Trophoblast cell (in vitro differentiated cells and primary cell): ENCODE measurements at regions not wholly inside any gene's neighbourhood (a gene's known extent, or its start where the extent isn't known, plus 50 kb on each side); places are given as distances from the start of the nearest gene placed in this dataset.

Experiments used
- DNase-seq, 2 donors: peaks; one replicate each; pipeline ENCODE4 v3.0.0-alpha.2; 2016
- H2AFZ ChIP-seq: 2 replicates; pipeline ENCODE4 v1.6.1; 2013; ENCODE audit warnings: low read length, moderate library complexity, mild to moderate bottlenecking; ENCODE audit not compliant: insufficient read depth, poor library complexity
- H2AK5ac ChIP-seq: 2 replicates; pipeline ENCODE4 v1.6.1; 2013; ENCODE audit warnings: mild to moderate bottlenecking, low read length
- H2BK120ac ChIP-seq: 2 replicates; pipeline ENCODE4 v1.6.1; 2013; ENCODE audit warnings: low read length, mild to moderate bottlenecking, moderate library complexity; ENCODE audit not compliant: insufficient read depth, poor library complexity
- H2BK12ac ChIP-seq: 2 replicates; pipeline ENCODE4 v1.6.1; 2013; ENCODE audit warnings: mild to moderate bottlenecking, low read length, moderate library complexity
- H2BK5ac ChIP-seq: 2 replicates; pipeline ENCODE4 v1.6.1; 2013; ENCODE audit warnings: low read length, low read depth, moderate library complexity, mild to moderate bottlenecking; ENCODE audit not compliant: poor library complexity
- H3K14ac ChIP-seq: 2 replicates; pipeline ENCODE4 v1.6.1; 2013; ENCODE audit warnings: mild to moderate bottlenecking, low read length
- H3K18ac ChIP-seq: 2 replicates; pipeline ENCODE4 v1.6.1; 2013; ENCODE audit warnings: mild to moderate bottlenecking, low read length
- H3K23ac ChIP-seq: 2 replicates; pipeline ENCODE4 v1.6.1; 2013; ENCODE audit warnings: low read length
- H3K27ac ChIP-seq: 2 replicates; pipeline ENCODE4 v1.5.1; 2013; ENCODE audit warnings: low read depth, mild to moderate bottlenecking, inconsistent platforms, low read length, moderate library complexity
- H3K27me3 ChIP-seq: 2 replicates; pipeline ENCODE4 v1.6.1; 2013; ENCODE audit warnings: inconsistent platforms, mild to moderate bottlenecking, low read length, moderate library complexity; ENCODE audit not compliant: insufficient read depth
- H3K36me3 ChIP-seq, 2 experiments: 1 replicate in 1 of 2; 2 replicates in 1 of 2; pipeline ENCODE4 v1.6.1; 2013; ENCODE audit warnings: low read length in 2 of 2, mild to moderate bottlenecking in 2 of 2, moderate library complexity in 1 of 2; ENCODE audit not compliant: insufficient read depth in 2 of 2, control insufficient read depth in 1 of 2
- H3K4ac ChIP-seq: 2 replicates; pipeline ENCODE4 v1.6.1; 2013; ENCODE audit warnings: low read depth, mild to moderate bottlenecking, low read length, moderate library complexity
- H3K4me1 ChIP-seq, 2 experiments: 1 replicate in 1 of 2; 2 replicates in 1 of 2; pipeline ENCODE4 v1.6.1; 2013; ENCODE audit warnings: low read length in 2 of 2, mild to moderate bottlenecking in 2 of 2, moderate library complexity in 1 of 2; ENCODE audit not compliant: insufficient read depth in 2 of 2, control insufficient read depth in 1 of 2
- H3K4me2 ChIP-seq: 2 replicates; pipeline ENCODE4 v1.6.1; 2013; ENCODE audit warnings: inconsistent platforms, mild to moderate bottlenecking, low read length, moderate library complexity
- H3K4me3 ChIP-seq: 2 replicates; pipeline ENCODE4 v1.5.1; 2013; ENCODE audit warnings: mild to moderate bottlenecking, low read depth, low read length, inconsistent platforms
- H3K79me1 ChIP-seq: one replicate; pipeline ENCODE4 v1.6.1; 2013; ENCODE audit warnings: low read length
- H3K79me2 ChIP-seq: 2 replicates; pipeline ENCODE4 v1.6.1; 2013; ENCODE audit warnings: low read length, mild to moderate bottlenecking; ENCODE audit not compliant: control insufficient read depth, insufficient read depth, poor library complexity
- H3K9ac ChIP-seq: 2 replicates; pipeline ENCODE4 v1.6.1; 2013; ENCODE audit warnings: mild to moderate bottlenecking, low read length
- H3K9me3 ChIP-seq: 2 replicates; pipeline ENCODE4 v1.6.1; 2013; ENCODE audit warnings: low read depth, mild to moderate bottlenecking, control low read depth, inconsistent platforms, low read length; ENCODE audit not compliant: insufficient read depth
- H4K12ac ChIP-seq: 2 replicates; pipeline ENCODE4 v1.6.1; 2013; ENCODE audit warnings: low read depth, mild to moderate bottlenecking, low read length, moderate library complexity
- H4K8ac ChIP-seq: 2 replicates; pipeline ENCODE4 v1.6.1; 2013; ENCODE audit warnings: low read depth, mild to moderate bottlenecking, low read length, moderate library complexity
- H4K91ac ChIP-seq: one replicate; pipeline ENCODE4 v1.6.1; 2013; ENCODE audit warnings: low read depth, mild to moderate bottlenecking, low read length, moderate library complexity
- WGBS: extraction: QIAGEN DNeasy Blood & Tissue Kit; methylation state at CpG from one replicate; pipeline ENCODE4 v1.1.7; 2013; ENCODE audit warnings: missing lambda C conversion rate; ENCODE audit not compliant: insufficient read length, insufficient coverage; ENCODE audit errors: extremely low coverage; 5-methylcytosine and 5-hydroxymethylcytosine counted together

DNA sequence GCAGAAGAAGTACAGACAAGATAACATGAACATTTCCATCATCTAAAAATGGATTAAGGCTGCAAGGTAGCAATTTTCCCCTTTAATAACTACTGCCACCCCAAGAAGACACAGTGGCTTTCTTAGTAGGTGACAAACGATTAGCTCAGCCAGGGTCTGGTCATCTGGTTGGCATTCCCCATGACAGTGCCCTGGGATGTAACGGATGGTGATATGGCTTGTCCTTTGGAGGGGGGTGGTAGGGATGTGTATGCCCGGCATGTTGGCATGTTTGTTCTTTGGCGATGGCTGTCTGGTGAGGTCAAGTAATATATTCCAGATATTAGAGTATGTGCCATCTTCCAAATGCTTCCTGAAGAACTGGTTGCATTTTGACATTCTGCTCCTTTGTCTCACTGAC lies 135.6 kb upstream of the ZNF536 start:
- Histone ChIP-seq H3K9ac (no peak overlapping the region), H3K14ac (no peak overlapping the region), H3K18ac (no peak overlapping the region), H2AK5ac (no peak overlapping the region), H4K91ac (no peak overlapping the region), H2BK12ac (no peak overlapping the region), H3K27ac (no peak overlapping the region), H2AFZ (no peak overlapping the region), H3K27me3 (no peaks in the 10 kb centered on the region), H3K79me2 (no peaks in the 10 kb centered on the region), H4K8ac (no peak overlapping the region), H4K12ac (no peak overlapping the region), H3K4me2 (no peak overlapping the region), H2BK120ac (no peak overlapping the region), H2BK5ac (no peak overlapping the region), H3K4ac (no peak overlapping the region), H3K9me3 (peaks cover 2% of the 10 kb centered on the region), H3K4me1 (no peaks in the 10 kb centered on the region), H3K4me3 (no peak overlapping the region), H3K36me3 (no peaks in the 10 kb centered on the region), H3K79me1 (no peaks in the 10 kb centered on the region), H3K23ac (no peak overlapping the region)
- DNase-seq = no peak
- no CpG with 5 or more reads among the region's 4 CpGs for WGBS

DNA sequence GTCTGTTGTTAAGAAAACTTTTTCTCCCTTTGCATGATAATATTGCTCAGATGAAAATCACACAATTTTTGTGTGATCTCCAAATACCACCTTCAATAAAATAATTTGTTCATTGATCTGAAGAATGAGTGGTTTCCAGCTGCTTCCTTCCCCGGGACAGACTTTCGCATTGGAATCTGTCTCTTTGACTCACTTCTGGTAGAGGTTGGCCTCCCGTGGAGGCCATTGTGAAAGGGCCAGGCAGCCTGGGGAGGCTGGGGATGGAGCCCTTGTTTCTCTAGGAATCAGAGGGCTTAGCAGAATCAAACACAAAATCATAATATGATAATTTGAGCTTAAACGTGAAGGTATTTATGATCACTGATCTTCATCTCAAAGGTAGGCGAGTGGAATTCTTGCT lies 135.0 kb upstream of the ZNF536 start:
- H3K27ac ChIP-seq = no peak overlapping the region
- no peak for DNase-seq
- H3K4me3 ChIP-seq = no peak overlapping the region
- H4K91ac ChIP-seq = no peak overlapping the region
- no CpG with 5 or more reads among the region's 5 CpGs for WGBS
- no peak overlapping the region for H3K9ac ChIP-seq
- no peaks in the 10 kb centered on the region for H3K36me3 ChIP-seq
- H3K14ac ChIP-seq = no peak overlapping the region
- no peak overlapping the region for H2BK5ac ChIP-seq
- no peak overlapping the region for H2AK5ac ChIP-seq
- no peak overlapping the region for H4K12ac ChIP-seq
- H3K4me1 ChIP-seq = no peaks in the 10 kb centered on the region
- H3K18ac ChIP-seq = no peak overlapping the region
- H3K79me2 ChIP-seq = no peaks in the 10 kb centered on the region
- H2BK12ac ChIP-seq = no peak overlapping the region
- H2BK120ac ChIP-seq = no peak overlapping the region
- peaks cover 3% of the 10 kb centered on the region for H3K9me3 ChIP-seq
- H4K8ac ChIP-seq = no peak overlapping the region
- no peak overlapping the region for H3K4ac ChIP-seq
- H2AFZ ChIP-seq = no peak overlapping the region
- no peaks in the 10 kb centered on the region for H3K79me1 ChIP-seq
- no peak overlapping the region for H3K4me2 ChIP-seq
- no peak overlapping the region for H3K23ac ChIP-seq
- H3K27me3 ChIP-seq = no peaks in the 10 kb centered on the region

DNA sequence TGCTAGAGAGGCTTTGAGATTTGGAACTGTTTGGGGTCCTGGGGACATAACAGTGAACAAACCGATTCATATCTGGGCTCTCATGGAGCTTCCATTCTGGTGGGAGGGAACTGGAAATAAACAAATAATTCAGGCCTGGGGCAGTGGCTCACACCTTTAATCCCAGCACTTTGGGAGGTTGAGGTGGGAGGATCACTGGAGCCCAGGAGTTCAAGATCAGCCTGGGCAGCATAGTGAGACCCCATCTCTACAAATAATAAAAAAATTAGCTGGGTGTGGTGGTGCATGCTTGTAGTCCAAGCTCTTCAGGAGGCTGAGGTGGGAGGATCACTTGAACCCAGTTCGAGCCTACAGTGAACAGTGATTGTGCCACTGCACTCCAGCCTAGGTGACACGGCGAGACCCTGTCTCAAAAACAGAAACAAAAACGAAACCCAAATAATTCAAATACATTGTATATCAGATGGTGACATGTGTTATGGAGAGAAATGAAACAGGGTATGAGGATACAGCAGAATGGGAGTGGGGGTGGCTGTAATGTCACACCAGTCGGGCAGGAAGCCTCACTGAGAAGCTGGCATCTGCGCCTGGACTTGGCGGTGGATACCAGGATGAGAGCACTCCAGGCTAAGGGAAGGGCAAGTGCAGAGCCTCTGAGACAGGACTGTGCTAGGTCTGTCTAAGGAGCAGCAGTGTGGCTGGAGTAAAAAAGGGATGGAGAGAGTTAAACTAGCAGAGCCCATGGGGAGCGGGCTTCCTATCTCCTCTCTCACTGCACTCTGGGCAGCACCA lies 131.1 kb upstream of the ZNF536 start:
- Histone ChIP-seq H3K79me1 (no peaks in the 10 kb centered on the region), H4K12ac (no peak overlapping the region), H3K27ac (no peak overlapping the region), H2BK5ac (no peak overlapping the region), H3K4me2 (no peak overlapping the region), H3K4me1 (no peaks in the 10 kb centered on the region), H3K36me3 (no peaks in the 10 kb centered on the region), H3K14ac (no peak overlapping the region), H3K79me2 (no peaks in the 10 kb centered on the region), H3K23ac (no peak overlapping the region), H4K8ac (no peak overlapping the region), H2AFZ (no peak overlapping the region), H3K18ac (no peak overlapping the region), H2BK120ac (no peak overlapping the region), H3K4ac (no peak overlapping the region), H4K91ac (no peak overlapping the region), H3K27me3 (no peaks in the 10 kb centered on the region), H2AK5ac (no peak overlapping the region), H3K9ac (no peak overlapping the region), H3K9me3 (peaks cover 3% of the 10 kb centered on the region), H2BK12ac (no peak overlapping the region), H3K4me3 (no peak overlapping the region)
- WGBS = no CpG with 5 or more reads among the region's 9 CpGs
- DNase-seq = no peak

DNA sequence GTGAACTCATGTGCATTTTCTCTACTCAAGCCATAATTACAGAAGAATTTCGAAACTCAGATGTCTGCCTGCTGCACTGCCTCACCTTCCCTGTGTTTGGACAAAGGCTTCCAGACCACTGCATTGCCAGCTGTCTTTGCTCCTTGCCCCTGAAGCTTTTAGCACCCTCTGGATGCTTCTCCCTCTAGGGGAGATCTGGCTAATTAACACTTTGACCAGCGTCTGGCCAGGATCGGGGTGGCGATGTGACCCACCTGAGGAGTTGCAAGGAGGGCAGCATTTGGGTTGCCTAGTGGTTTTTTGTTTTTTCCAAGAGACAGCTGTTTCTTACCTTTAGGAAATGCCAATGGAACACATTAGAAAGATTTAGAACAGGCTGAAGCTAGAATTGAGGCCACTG lies 127.7 kb upstream of the ZNF536 start:
- Histone ChIP-seq H3K9ac (no peak overlapping the region), H4K12ac (no peak overlapping the region), H2AFZ (no peak overlapping the region), H3K79me1 (no peaks in the 10 kb centered on the region), H3K4me2 (no peak overlapping the region), H2BK12ac (no peak overlapping the region), H4K91ac (no peak overlapping the region), H3K4me1 (no peaks in the 10 kb centered on the region), H4K8ac (no peak overlapping the region), H3K4me3 (no peak overlapping the region), H2BK5ac (no peak overlapping the region), H3K4ac (no peak overlapping the region), H3K79me2 (no peaks in the 10 kb centered on the region), H2AK5ac (no peak overlapping the region), H3K9me3 (peaks cover 3% of the 10 kb centered on the region), H3K23ac (no peak overlapping the region), H3K27me3 (no peaks in the 10 kb centered on the region), H2BK120ac (no peak overlapping the region), H3K18ac (no peak overlapping the region), H3K36me3 (no peaks in the 10 kb centered on the region), H3K14ac (no peak overlapping the region), H3K27ac (no peak overlapping the region)
- no peak for DNase-seq
- WGBS = no CpG with 5 or more reads among the region's 4 CpGs
